Kidney (tissue), 13 donors: ENCODE measurements at regions not wholly inside any gene's neighbourhood (a gene's known extent, or its start where the extent isn't known, plus 50 kb on each side); places are given as distances from the start of the nearest gene placed in this dataset.

Experiments
- DNase-seq, 5 donors: peaks; one replicate each; pipeline ENCODE4 v3.0.0-alpha.2; 2013 to 2020
- FAIRE-seq: peaks from 2 replicates; lab custom pipeline; 2012; peaks lifted over from hg19 to GRCh38; lab: Jason Lieb, UNC
- H3K27ac ChIP-seq, 2 donors: one replicate each; pipeline ENCODE4 v1.7.0; 2013; ENCODE audit warnings: low read depth in 2 of 2, low read length in 2 of 2, inconsistent platforms in 1 of 2
- H3K27me3 ChIP-seq: one replicate; pipeline ENCODE4 v1.7.1; 2013; ENCODE audit warnings: low read length, inconsistent platforms; ENCODE audit not compliant: control insufficient read depth, insufficient read depth
- H3K36me3 ChIP-seq, 3 donors: one replicate each; pipeline versions ENCODE4 v1.7.0 to v1.7.1; 2013; ENCODE audit warnings: low read length in 3 of 3, control low read depth in 1 of 3, inconsistent platforms in 1 of 3; ENCODE audit not compliant: insufficient read depth in 3 of 3, control insufficient read depth in 2 of 3
- H3K4me1 ChIP-seq, 3 donors: one replicate each; pipeline versions ENCODE4 v1.7.0 to v1.7.1; 2013; ENCODE audit warnings: low read length in 3 of 3, inconsistent platforms in 1 of 3, low read depth in 1 of 3; ENCODE audit not compliant: control insufficient read depth in 2 of 3, insufficient read depth in 2 of 3
- H3K4me3 ChIP-seq, 3 donors: one replicate each; pipeline versions ENCODE4 v1.7.0 to v1.8.1; 2013; ENCODE audit warnings: low read length in 3 of 3, control low read depth in 1 of 3, inconsistent platforms in 1 of 3
- H3K9ac ChIP-seq, 3 donors: one replicate each; pipeline versions ENCODE4 v1.7.0 to v1.7.1; 2013; ENCODE audit warnings: low read length in 3 of 3, control low read depth in 1 of 3, inconsistent platforms in 1 of 3
- H3K9me3 ChIP-seq, 3 donors: one replicate each; pipeline versions ENCODE4 v1.7.0 to v1.7.1; 2013; ENCODE audit warnings: low read length in 3 of 3, control low read depth in 1 of 3, inconsistent platforms in 1 of 3; ENCODE audit not compliant: control insufficient read depth in 2 of 3, insufficient read depth in 1 of 3
- intact Hi-C: fragments of 100-400 bp; cut with DNase I; formaldehyde crosslinking; loops from one replicate; pipeline ENCODE4 v1.11.1; 2022
- TF ChIP-seq, protein P1 (sequence below): IDR thresholded peaks from 3 replicates; pipeline ENCODE4 v1.5.1; 2012; ENCODE audit warnings: mild to moderate bottlenecking, moderate library complexity, borderline replicate concordance; ENCODE audit not compliant: insufficient read depth; ENCODE audit errors: extremely low read depth
- donor health status: control.
- donor health status: control.
- donor health status: control.
- donor health status: control.
- donor health status: control.
- donor health status: DM: yes; HTN: yes; CAD: no.
- donor health status: Normal renal cell carcinoma (clear cell type).

- no peaks in the 10 kb centered on the region for H3K4me1 ChIP-seq
- FAIRE-seq (no peak), DNase-seq (no peak)
- no peak overlapping the region for H3K4me3 ChIP-seq
- intact Hi-C loops = no loop called here
- TF ChIP-seq, protein P1, sequence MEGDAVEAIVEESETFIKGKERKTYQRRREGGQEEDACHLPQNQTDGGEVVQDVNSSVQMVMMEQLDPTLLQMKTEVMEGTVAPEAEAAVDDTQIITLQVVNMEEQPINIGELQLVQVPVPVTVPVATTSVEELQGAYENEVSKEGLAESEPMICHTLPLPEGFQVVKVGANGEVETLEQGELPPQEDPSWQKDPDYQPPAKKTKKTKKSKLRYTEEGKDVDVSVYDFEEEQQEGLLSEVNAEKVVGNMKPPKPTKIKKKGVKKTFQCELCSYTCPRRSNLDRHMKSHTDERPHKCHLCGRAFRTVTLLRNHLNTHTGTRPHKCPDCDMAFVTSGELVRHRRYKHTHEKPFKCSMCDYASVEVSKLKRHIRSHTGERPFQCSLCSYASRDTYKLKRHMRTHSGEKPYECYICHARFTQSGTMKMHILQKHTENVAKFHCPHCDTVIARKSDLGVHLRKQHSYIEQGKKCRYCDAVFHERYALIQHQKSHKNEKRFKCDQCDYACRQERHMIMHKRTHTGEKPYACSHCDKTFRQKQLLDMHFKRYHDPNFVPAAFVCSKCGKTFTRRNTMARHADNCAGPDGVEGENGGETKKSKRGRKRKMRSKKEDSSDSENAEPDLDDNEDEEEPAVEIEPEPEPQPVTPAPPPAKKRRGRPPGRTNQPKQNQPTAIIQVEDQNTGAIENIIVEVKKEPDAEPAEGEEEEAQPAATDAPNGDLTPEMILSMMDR = no peak
- H3K27me3 ChIP-seq = no peaks in the 10 kb centered on the region
- no peaks in the 10 kb centered on the region for H3K9me3 ChIP-seq
- no peak overlapping the region for H3K9ac ChIP-seq
- H3K27ac ChIP-seq = no peak overlapping the region
- H3K36me3 ChIP-seq = no peaks in the 10 kb centered on the region
These were observed 402.0 kb upstream of the MMADHC start for GRCh38 chr2:149989447-149990063.

- H3K9ac ChIP-seq = no peak overlapping the region
- no peak for DNase-seq
- TF ChIP-seq, protein P1 = no peak
- no peak overlapping the region for H3K27ac ChIP-seq
- FAIRE-seq = no peak
- no peak overlapping the region for H3K4me3 ChIP-seq
- no peaks in the 10 kb centered on the region for H3K4me1 ChIP-seq
- H3K9me3 ChIP-seq = no peaks in the 10 kb centered on the region
- no peaks in the 10 kb centered on the region for H3K36me3 ChIP-seq
- intact Hi-C loops = no loop called here
- no peaks in the 10 kb centered on the region for H3K27me3 ChIP-seq
These were observed 400.8 kb upstream of the MMADHC start for GRCh38 chr2:149988361-149988760.

DNA sequence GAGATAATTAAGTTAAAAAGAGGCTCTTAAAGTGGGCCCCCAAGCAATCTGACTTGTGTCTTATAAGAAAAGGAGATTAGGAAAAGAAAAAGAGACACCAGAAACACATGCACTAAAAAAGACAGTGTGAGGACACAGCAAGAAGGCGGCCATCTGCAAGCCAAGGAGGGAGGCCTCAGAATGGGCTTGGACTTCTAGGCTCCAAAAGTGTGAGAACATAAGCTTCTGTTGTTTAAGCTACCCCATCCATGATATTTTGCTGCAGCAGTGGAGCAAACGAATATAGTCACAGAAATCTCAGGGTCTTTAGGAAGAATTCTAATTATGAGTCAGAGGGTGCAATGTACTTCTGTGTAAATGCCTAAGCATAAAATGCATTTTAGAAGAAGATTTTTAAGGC lies 399.3 kb upstream of the MMADHC start:
- no peak for DNase-seq
- Histone ChIP-seq H3K9ac (no peak overlapping the region), H3K4me3 (no peak overlapping the region), H3K27ac (no peak overlapping the region), H3K27me3 (no peaks in the 10 kb centered on the region), H3K4me1 (no peaks in the 10 kb centered on the region), H3K9me3 (no peaks in the 10 kb centered on the region), H3K36me3 (no peaks in the 10 kb centered on the region)
- intact Hi-C loops = no loop called here
- FAIRE-seq = no peak
- TF ChIP-seq, protein P1 = no peak

- Histone ChIP-seq H3K4me3 (no peak overlapping the region), H3K9me3 (peaks cover 0 to 4% (median 2%) of the 10 kb centered on the region in 3 donors), H3K9ac (no peak overlapping the region), H3K36me3 (no peaks in the 10 kb centered on the region), H3K27ac (no peak overlapping the region), H3K4me1 (no peaks in the 10 kb centered on the region), H3K27me3 (no peaks in the 10 kb centered on the region)
- FAIRE-seq (no peak), DNase-seq (no peak)
- intact Hi-C loops = no loop called here
- TF ChIP-seq, protein P1 = no peak
These were observed 396.7 kb upstream of the MMADHC start for GRCh38 chr2:149984311-149984710.
